ENCODE measurements at regions not wholly inside any gene's neighbourhood (a gene's known extent, or its start where the extent isn't known, plus 50 kb on each side); places are given as distances from the start of the nearest gene placed in this dataset.

GRCh38 chr22:49095366-49095765 lies 732.3 kb downstream of the BRD1 start:
- TF ChIP-seq POLR2A (IDR thresholded peaks at IDR 0.05) (no peak), POLR2AphosphoS5 (IDR thresholded peaks at IDR 0.05) (no peak), EP300 (IDR thresholded peaks at IDR 0.05) (no peak), CTCF (IDR thresholded peaks at IDR 0.05) (no peak)
- 71 to 83% (median 77%) methylated on average over 11 to 19 of the region's 19 CpGs for WGBS, 5 donors

GRCh38 chr22:49094858-49095257 lies 732.8 kb downstream of the BRD1 start:
- Histone ChIP-seq H3K27ac (no peak overlapping the region), H3K4me1 (peaks cover 0 to 2% (median 0%) of the 10 kb centered on the region in 4 donors), H3K27me3 (peaks cover 0 to 38% (median 0%) of the 10 kb centered on the region in 3 donors), H3K9me3 (no peaks in the 10 kb centered on the region), H3K4me3 (no peak overlapping the region), H3K36me3 (no peaks in the 10 kb centered on the region)
- WGBS, 5 donors = 81 to 88% (median 83%) methylated on average over 15 to 18 of the region's 18 CpGs
- TF ChIP-seq POLR2A (IDR thresholded peaks at IDR 0.05) = no peak
- no peak for TF ChIP-seq EP300 (IDR thresholded peaks at IDR 0.05)
- TF ChIP-seq CTCF (IDR thresholded peaks at IDR 0.05) = no peak
- TF ChIP-seq POLR2AphosphoS5 (IDR thresholded peaks at IDR 0.05) = no peak
- intact Hi-C loops (cut with DNase I; ENCODE audit: low total_unique reads) = no loop called here
- DNase-seq = no peak

More at GRCh38 chr22:49095366-49095765, 732.3 kb downstream of the BRD1 start:
- DNase-seq = no peak
- H3K27me3 ChIP-seq = peaks cover 0 to 38% (median 0%) of the 10 kb centered on the region in 3 donors
- no peak overlapping the region for H3K4me3 ChIP-seq
- H3K27ac ChIP-seq = no peak overlapping the region
- intact Hi-C loops (cut with DNase I; ENCODE audit: low total_unique reads) = no loop called here
- no peaks in the 10 kb centered on the region for H3K36me3 ChIP-seq
- no peaks in the 10 kb centered on the region for H3K9me3 ChIP-seq
- H3K4me1 ChIP-seq = peaks cover 0 to 7% (median 0%) of the 10 kb centered on the region in 4 donors

- no peaks in the 10 kb centered on the region for H3K36me3 ChIP-seq
- TF ChIP-seq POLR2A (IDR thresholded peaks at IDR 0.05) = no peak
- no peak for TF ChIP-seq EP300 (IDR thresholded peaks at IDR 0.05)
- TF ChIP-seq CTCF (IDR thresholded peaks at IDR 0.05) = no peak
- TF ChIP-seq POLR2AphosphoS5 (IDR thresholded peaks at IDR 0.05) = no peak
- 70 to 78% (median 75%) methylated on average over 7 of the region's 7 CpGs for WGBS, 5 donors
- no peak overlapping the region for H3K4me3 ChIP-seq
- DNase-seq = no peak
- H3K27ac ChIP-seq = no peak overlapping the region
- H3K4me1 ChIP-seq = no peaks in the 10 kb centered on the region
- intact Hi-C loops (cut with DNase I; ENCODE audit: low total_unique reads) = no loop called here
- peaks cover 0 to 34% (median 0%) of the 10 kb centered on the region in 3 donors for H3K27me3 ChIP-seq
- H3K9me3 ChIP-seq = no peaks in the 10 kb centered on the region
Observed at GRCh38 chr22:49094151-49094550, 733.5 kb downstream of the BRD1 start.

GRCh38 chr22:49093192-49093880 lies 734.3 kb downstream of the BRD1 start:
- Histone ChIP-seq H3K4me3 (no peak overlapping the region), H3K36me3 (no peaks in the 10 kb centered on the region), H3K9me3 (no peaks in the 10 kb centered on the region), H3K4me1 (peaks cover 0 to under 1% (median 0%) of the 10 kb centered on the region in 4 donors), H3K27me3 (peaks cover 0 to 40% (median 0%) of the 10 kb centered on the region in 3 donors), H3K27ac (no peak overlapping the region)
- no peak for DNase-seq
- no peak for TF ChIP-seq POLR2A (IDR thresholded peaks at IDR 0.05)
- no peak for TF ChIP-seq POLR2AphosphoS5 (IDR thresholded peaks at IDR 0.05)
- no peak for TF ChIP-seq CTCF (IDR thresholded peaks at IDR 0.05)
- no peak for TF ChIP-seq EP300 (IDR thresholded peaks at IDR 0.05)
- intact Hi-C loops (cut with DNase I; ENCODE audit: low total_unique reads) = no loop called here
- 65 to 79% (median 77%) methylated on average over 11 to 23 of the region's 23 CpGs for WGBS, 5 donors
